MM.1S (cell line): ENCODE measurements at regions not wholly inside any gene's neighbourhood (a gene's known extent, or its start where the extent isn't known, plus 50 kb on each side); places are given as distances from the start of the nearest gene placed in this dataset.

Experiments
- DNase-seq: peaks from one replicate; pipeline ENCODE4 v3.0.0-alpha.2; 2015
- H2AFZ ChIP-seq: fragments of 300-600 bp; sonication (generic); 2 replicates; pipeline ENCODE4 v1.6.0; 2016; ENCODE audit warnings: antibody characterized with exemption, low read length
- H3F3A ChIP-seq: fragments of 300-600 bp; sonication (generic); 2 replicates; pipeline ENCODE4 v1.6.1; 2016; ENCODE audit warnings: mild to moderate bottlenecking, antibody characterized with exemption, low read length, moderate library complexity, mixed read lengths; ENCODE audit not compliant: insufficient read depth
- H3K27ac ChIP-seq: fragments of 300-600 bp; sonication (generic); 2 replicates; pipeline ENCODE4 v1.5.1; 2016; ENCODE audit warnings: mild to moderate bottlenecking, low read length
- H3K27me3 ChIP-seq: fragments of 300-600 bp; sonication (generic); replicated peaks from 2 replicates; pipeline ENCODE4 v1.6.0; 2016; ENCODE audit warnings: low read length; ENCODE audit not compliant: insufficient read depth
- H3K36me3 ChIP-seq: fragments of 300-600 bp; sonication (generic); replicated peaks from 2 replicates; pipeline ENCODE4 v1.6.1; 2016; ENCODE audit warnings: mild to moderate bottlenecking, low read length, mixed read lengths; ENCODE audit not compliant: insufficient read depth
- H3K4me1 ChIP-seq: fragments of 300-600 bp; sonication (generic); 2 replicates; pipeline ENCODE4 v1.6.1; 2016; ENCODE audit warnings: low read length, mixed read lengths
- H3K4me2 ChIP-seq: fragments of 300-600 bp; sonication (generic); 2 replicates; pipeline ENCODE4 v1.6.0; 2016; ENCODE audit warnings: low read depth, low read length
- H3K4me3 ChIP-seq: fragments of 300-600 bp; sonication (generic); 2 replicates; pipeline ENCODE4 v1.5.1; 2016; ENCODE audit warnings: low read length, mixed read lengths
- H3K79me2 ChIP-seq: fragments of 300-600 bp; sonication (generic); 2 replicates; pipeline ENCODE4 v1.6.1; 2016; ENCODE audit warnings: mixed run types, low read length, mixed read lengths
- H3K9ac ChIP-seq: fragments of 300-600 bp; sonication (generic); 2 replicates; pipeline ENCODE4 v1.6.1; 2016; ENCODE audit warnings: low read length, mixed read lengths
- H3K9me2 ChIP-seq: fragments of 300-600 bp; sonication (generic); replicated peaks from 2 replicates; pipeline ENCODE4 v1.6.1; 2016; ENCODE audit warnings: mild to moderate bottlenecking, low read length, mixed read lengths; ENCODE audit not compliant: insufficient read depth
- H3K9me3 ChIP-seq: fragments of 300-600 bp; sonication (generic); replicated peaks from 2 replicates; pipeline ENCODE4 v1.6.1; 2016; ENCODE audit warnings: mild to moderate bottlenecking, low read length, mixed read lengths; ENCODE audit not compliant: insufficient read depth
- H4K20me1 ChIP-seq: fragments of 300-600 bp; sonication (generic); 2 replicates; pipeline ENCODE4 v1.6.1; 2016; ENCODE audit warnings: mild to moderate bottlenecking, low read length, moderate library complexity, mixed read lengths; ENCODE audit not compliant: insufficient read depth
- CTCF ChIP-seq: fragments of 300-600 bp; sonication (generic); IDR thresholded peaks from 2 replicates; pipeline ENCODE4 v1.5.1; 2016; ENCODE audit warnings: antibody characterized with exemption, low read length, mixed read lengths
- EZH2 ChIP-seq: fragments of 300-600 bp; sonication (generic); optimal IDR thresholded peaks from 2 replicates; pipeline ENCODE3; 2017; ENCODE audit warnings: low read depth, mild to moderate bottlenecking, antibody characterized with exemption, low read length, mixed read lengths
- EZH2phosphoT487 ChIP-seq: fragments of 300-600 bp; sonication (generic); IDR thresholded peaks from 2 replicates; pipeline ENCODE4 v1.6.1; 2018; ENCODE audit warnings: antibody characterized with exemption, low read length

GRCh38 chr2:9099341-9099751 lies 95.9 kb upstream of the MBOAT2 start:
- Histone ChIP-seq H3K9ac (no peak overlapping the region), H3K27me3 (no peaks in the 10 kb centered on the region), H3K36me3 (no peaks in the 10 kb centered on the region), H3K79me2 (no peaks in the 10 kb centered on the region), H3K4me2 (no peak overlapping the region), H2AFZ (no peak overlapping the region), H3K9me2 (no peaks in the 10 kb centered on the region), H3K27ac (no peak overlapping the region), H3K4me3 (no peak overlapping the region), H3F3A (no peaks in the 10 kb centered on the region), H4K20me1 (no peaks in the 10 kb centered on the region), H3K9me3 (no peaks in the 10 kb centered on the region), H3K4me1 (no peaks in the 10 kb centered on the region)
- no peak for TF ChIP-seq CTCF
- TF ChIP-seq EZH2phosphoT487: no peak
- TF ChIP-seq EZH2: no peak
- DNase-seq: no peak

GRCh38 chr2:9097892-9098291 lies 94.4 kb upstream of the MBOAT2 start:
- no peaks in the 10 kb centered on the region for H3K4me1 ChIP-seq
- H3K27ac ChIP-seq: no peak overlapping the region
- no peaks in the 10 kb centered on the region for H4K20me1 ChIP-seq
- H3K9ac ChIP-seq: no peak overlapping the region
- H3K4me2 ChIP-seq: no peak overlapping the region
- no peak for DNase-seq
- no peaks in the 10 kb centered on the region for H3K27me3 ChIP-seq
- no peaks in the 10 kb centered on the region for H3F3A ChIP-seq
- H3K36me3 ChIP-seq: no peaks in the 10 kb centered on the region
- no peaks in the 10 kb centered on the region for H3K9me3 ChIP-seq
- no peak overlapping the region for H2AFZ ChIP-seq
- H3K79me2 ChIP-seq: no peaks in the 10 kb centered on the region
- no peak for TF ChIP-seq CTCF
- TF ChIP-seq EZH2phosphoT487: no peak
- no peak for TF ChIP-seq EZH2
- H3K9me2 ChIP-seq: no peaks in the 10 kb centered on the region
- H3K4me3 ChIP-seq: no peak overlapping the region

GRCh38 chr2:9097239-9097638 lies 93.8 kb upstream of the MBOAT2 start:
- H4K20me1 ChIP-seq: no peaks in the 10 kb centered on the region
- no peak overlapping the region for H3K4me2 ChIP-seq
- H3K9me3 ChIP-seq: no peaks in the 10 kb centered on the region
- no peaks in the 10 kb centered on the region for H3K9me2 ChIP-seq
- H3K9ac ChIP-seq: no peak overlapping the region
- H3K27ac ChIP-seq: no peak overlapping the region
- H3K79me2 ChIP-seq: no peaks in the 10 kb centered on the region
- no peak for DNase-seq
- no peak overlapping the region for H2AFZ ChIP-seq
- H3K27me3 ChIP-seq: no peaks in the 10 kb centered on the region
- H3K4me3 ChIP-seq: no peak overlapping the region
- no peaks in the 10 kb centered on the region for H3F3A ChIP-seq
- H3K4me1 ChIP-seq: no peaks in the 10 kb centered on the region
- TF ChIP-seq CTCF (no peak), EZH2phosphoT487 (no peak), EZH2 (no peak)
- H3K36me3 ChIP-seq: no peaks in the 10 kb centered on the region
